ENCODE measurements at regions not wholly inside any gene's neighbourhood (a gene's known extent, or its start where the extent isn't known, plus 50 kb on each side); places are given as distances from the start of the nearest gene placed in this dataset.

DNA sequence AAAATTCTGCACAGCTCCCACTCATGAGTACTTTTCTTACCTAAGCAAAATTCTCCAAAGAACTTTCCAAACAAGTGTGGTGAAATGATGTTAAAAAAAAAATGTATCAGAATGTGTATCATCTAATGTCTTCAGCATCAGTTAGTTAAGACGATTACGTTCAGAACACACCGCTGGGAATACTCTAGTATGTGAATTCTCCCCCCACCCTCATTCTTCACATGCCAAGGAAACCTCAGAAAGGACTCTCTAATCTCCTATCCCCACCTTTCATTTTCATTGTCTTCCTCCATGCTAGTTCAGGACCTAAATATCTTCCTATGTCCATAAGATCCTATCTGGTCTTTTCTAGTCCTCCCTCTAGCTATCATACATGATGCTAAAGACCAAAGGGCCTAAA is 457.4 kb downstream of the SHQ1 start:
- no peak for DNase-seq

GRCh38 chr3:72388644-72389043 is 459.6 kb downstream of the SHQ1 start:
- no peak for DNase-seq

DNA sequence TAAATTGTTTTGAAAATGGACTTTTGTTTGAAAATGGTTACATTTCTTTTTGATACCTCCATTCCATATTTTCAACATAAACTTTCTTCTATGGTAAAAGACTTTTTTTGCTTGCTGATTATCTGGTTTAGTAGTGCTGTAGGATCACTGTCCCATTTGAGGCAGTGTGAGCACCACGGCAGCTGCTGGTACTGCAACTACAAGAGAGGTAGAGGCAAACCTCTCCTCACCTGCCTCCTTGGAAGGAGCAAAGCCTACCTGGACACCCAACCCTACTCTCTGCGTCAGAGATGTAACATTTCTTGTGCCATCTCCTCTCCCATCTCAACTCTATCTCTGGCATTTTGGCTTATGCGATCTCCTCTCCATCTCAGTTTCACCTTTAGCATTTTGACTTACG is 460.1 kb downstream of the SHQ1 start:
- no peak for DNase-seq

GRCh38 chr3:72386327-72387000 is 461.8 kb downstream of the SHQ1 start:
- DNase-seq = no peak

DNA sequence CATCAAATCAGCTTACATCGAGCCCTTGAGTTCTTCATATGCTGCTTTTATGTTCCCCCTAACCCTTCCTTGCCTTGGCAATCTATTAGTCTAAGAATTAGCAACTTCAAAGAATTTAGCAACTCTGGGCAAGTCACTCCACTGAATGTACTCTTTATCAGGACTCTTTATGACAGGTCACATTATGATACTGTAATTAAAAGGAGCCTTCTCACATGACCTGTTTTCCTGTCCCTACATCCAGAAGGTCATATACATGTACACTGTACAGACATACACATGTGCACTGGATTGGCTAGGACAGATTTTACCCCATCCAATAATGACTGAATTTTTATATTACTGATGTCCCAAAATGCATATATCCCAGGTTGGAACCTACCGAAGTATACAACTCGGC is 463.1 kb downstream of the SHQ1 start:
- DNase-seq = no peak

GRCh38 chr3:72384602-72385001 is 463.6 kb downstream of the SHQ1 start:
- no peak for DNase-seq

GRCh38 chr3:72383883-72384282 is 464.4 kb downstream of the SHQ1 start:
- no peak for DNase-seq

GRCh38 chr3:72383230-72383629 is 465.0 kb downstream of the SHQ1 start:
- DNase-seq = no peak

DNA sequence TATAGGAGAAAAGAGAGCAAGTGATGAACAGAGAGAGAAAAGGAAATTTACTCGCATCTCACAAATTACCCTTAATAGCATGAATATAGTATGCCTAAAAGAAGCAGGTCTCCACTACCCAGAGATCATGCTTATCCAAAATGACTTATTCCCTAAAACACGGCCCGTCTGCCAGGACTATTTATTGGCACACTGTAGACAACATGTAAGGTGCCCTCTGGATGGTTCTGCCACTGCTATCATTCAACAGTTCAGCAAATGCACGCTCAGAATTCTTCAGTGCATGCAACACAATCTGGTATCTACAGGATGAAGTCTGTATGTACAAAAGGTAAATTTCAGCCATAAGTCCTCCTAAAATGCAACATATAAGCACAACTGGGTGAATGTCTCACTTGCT is 465.8 kb downstream of the SHQ1 start:
- no peak for DNase-seq

GRCh38 chr3:72381584-72381983 is 466.7 kb downstream of the SHQ1 start:
- DNase-seq = no peak

DNA sequence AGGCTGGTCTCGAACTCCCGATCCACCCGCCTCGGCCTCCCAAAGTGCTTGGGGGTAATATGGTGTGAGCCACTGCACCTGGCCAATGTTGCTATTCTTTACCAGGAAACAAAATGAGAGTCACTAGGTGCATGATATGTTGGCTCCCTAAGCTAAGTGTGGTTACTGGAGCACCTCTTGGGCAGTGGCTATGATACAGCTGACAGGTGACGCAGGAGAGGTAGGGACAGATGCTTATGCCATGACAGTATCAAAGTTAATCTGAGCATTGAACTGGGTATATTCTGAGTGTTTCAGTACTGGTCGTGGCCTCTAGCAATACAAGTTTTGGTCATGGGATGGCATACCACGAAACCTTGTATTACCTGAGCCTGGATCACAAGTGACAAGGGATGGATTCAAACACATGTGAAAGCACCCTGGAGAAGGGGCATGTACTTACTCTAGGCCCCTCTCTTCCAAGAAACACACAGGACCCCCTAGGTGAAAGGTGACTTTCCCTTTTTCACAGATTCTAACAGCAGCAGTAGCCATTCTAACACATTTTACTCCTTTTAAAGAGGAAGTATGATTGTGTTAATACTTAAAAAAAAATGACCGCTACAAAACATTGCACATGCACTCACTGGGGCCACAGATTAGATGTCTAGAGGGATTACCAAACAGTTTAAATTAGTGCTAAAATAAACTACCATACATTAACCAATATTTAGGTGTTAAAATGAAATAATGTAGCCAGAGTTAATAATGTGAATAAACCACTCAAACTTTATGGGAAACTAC is 467.3 kb downstream of the SHQ1 start:
- no peak for DNase-seq

- peak; percentile 20 for DNase-seq
These were observed 468.1 kb downstream of the SHQ1 start for GRCh38 chr3:72380193-72380592.

- peak; percentile 38 for DNase-seq
These were observed 468.6 kb downstream of the SHQ1 start for GRCh38 chr3:72379500-72380187.

GRCh38 chr3:72378287-72378686 is 470.0 kb downstream of the SHQ1 start:
- DNase-seq = no peak

- no peak for DNase-seq
These were observed 471.1 kb downstream of the SHQ1 start for GRCh38 chr3:72376956-72377710.

DNA sequence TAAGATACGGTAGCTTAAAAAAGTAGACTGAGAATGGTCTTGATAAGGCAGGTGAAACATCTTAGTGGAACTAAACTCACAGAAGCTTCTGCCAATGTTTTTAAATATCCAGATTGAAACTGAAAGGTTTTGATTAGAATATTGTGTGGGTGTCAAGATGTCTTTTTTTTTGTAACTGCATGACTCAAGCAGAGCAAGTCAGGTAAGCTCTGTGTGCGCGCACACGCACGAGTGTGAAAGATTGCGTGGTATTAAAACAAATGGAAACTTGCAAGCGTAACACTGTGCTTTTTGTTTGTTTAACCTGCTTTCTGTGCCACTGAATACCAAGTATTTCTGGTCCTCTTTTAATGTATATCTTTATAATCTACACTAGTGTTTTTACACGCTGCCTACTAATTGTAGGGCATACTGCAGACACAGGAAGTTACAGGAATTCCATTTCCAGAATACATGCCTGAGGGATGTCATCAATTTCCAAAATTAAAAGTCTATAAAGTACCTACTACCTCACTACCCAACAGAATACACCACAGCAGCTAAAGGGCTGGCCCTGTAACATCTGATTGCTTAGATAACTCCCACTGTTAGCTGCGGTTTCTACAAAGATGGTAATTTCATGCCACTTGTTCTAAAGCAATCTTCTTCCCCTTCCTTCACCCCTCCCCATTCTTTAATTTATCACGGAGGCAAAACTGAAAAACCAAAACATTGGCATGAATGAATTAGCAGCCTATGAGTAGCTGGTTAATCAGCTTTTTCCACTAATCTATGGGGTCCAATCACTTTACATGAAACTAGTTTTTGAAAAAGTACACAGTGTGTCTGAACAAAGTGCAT is 472.8 kb downstream of the SHQ1 start:
- DNase-seq = peak; percentile 11

DNA sequence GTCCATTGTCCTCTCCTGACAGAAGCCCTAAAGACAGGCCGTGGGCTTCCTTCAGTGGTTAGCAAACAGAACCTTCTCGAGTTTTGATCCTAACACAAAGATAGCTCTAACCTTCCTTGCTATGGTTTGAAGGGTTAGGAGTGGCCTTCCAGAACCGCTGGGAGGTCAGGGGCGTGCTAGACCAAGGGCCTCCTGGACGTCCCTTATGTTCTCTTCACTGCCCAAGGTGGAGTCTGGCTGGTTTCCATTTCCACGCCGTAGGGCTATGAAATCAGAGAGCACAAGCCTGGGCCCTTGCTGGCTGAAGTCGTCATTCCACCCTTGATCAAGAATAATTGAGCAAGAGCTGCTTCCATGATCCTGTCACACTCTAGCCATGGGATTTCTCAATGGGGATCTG is 475.1 kb downstream of the SHQ1 start:
- no peak for DNase-seq

GRCh38 chr3:72372161-72372560 is 476.1 kb downstream of the SHQ1 start:
- DNase-seq = no peak

- DNase-seq = no peak
These were observed 476.8 kb downstream of the SHQ1 start for GRCh38 chr3:72371431-72371830.

GRCh38 chr3:72370947-72371346 is 477.3 kb downstream of the SHQ1 start:
- no peak for DNase-seq

DNA sequence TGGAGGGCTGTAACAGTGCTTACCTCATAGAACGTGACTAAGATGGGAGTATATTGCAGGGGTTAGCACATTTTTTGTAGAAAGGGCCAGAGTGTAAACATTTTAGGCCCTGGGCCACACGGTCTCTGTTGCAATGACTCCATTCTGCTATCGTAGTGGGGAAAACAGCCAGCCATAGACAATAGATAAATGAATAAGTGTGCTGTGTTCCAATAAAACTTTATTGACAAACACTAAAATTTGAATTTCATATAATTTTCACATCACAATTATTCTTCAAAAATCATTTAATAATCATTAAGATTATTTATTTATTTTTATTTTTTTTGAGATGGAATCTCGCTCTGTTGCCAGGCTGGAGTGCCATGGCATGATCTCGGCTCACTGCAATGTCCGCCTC is 478.6 kb downstream of the SHQ1 start:
- no peak for DNase-seq

DNA sequence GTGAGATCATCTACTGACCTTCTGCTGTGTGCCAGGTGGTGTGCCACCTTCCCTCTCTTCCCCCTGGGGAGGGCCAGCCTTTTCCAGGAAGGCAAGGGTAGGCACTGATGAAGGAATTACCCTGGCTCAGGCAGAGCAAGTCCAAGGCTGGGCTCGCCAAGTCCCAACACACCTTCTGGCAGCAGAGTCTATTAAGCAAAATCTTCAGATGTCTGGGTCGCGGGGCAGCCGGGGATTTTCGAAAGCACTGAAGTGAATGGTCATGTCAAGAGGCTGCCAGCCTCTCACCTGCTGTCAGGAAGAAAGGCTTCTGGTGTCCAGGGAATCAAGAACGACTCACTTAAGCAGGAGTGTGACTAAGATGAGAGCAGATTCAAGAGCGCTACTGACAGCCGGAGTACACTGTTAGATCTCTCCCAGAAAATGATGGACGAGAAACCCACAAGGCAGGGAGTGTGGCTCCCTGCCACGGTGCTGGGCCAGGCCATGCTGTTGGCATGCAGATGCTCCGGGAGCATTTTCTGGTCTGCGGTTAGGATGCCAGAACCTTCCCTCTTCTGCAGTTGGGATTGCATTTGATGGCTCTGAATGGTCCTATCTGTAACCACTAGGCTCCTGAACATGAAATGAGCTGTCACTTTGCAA is 479.8 kb downstream of the SHQ1 start:
- DNase-seq = no peak

All from dermis blood vessel endothelial cell (primary cell).